K562 (cell line): ENCODE measurements at regions not wholly inside any gene's neighbourhood (a gene's known extent, or its start where the extent isn't known, plus 50 kb on each side); places are given as distances from the start of the nearest gene placed in this dataset.

Experiments
- ATAC-seq: fragments of 200-7000 bp; cut with Tn5 transposase; 3 replicates; pipeline ENCODE4 v1.9.1; 2020; ENCODE audit warnings: moderate library complexity
- BruUV-seq: library from RNA; stranded (reverse); fragments of 400-500 nt; replicated peaks from 2 replicates; lab custom pipeline; 2021; lab: Mats Ljungman, UMichigan
- CTCF ChIA-PET: fragments of 300-600 bp; formaldehyde crosslinking; extraction: SDS; loops from one replicate; lab custom pipeline; 2021; ENCODE audit warnings: low intra/inter-chr PET ratio; lab: Yijun Ruan, JAX
- POLR2A ChIA-PET: fragments of 300-600, 350-650 bp; sonication (Branson Sonifier 250); formaldehyde crosslinking; extraction: SDS; loops from one replicate; lab custom pipeline; 2021; ENCODE audit warnings: antibody characterized with exemption, inconsistent platforms; lab: Yijun Ruan, JAX
- DNase-seq, 4 experiments: peaks; one replicate each; pipeline versions ENCODE4 v3.0.0 to v3.0.0-alpha.2; 2011 to 2018; ENCODE audit warnings: low spot score in 3 of 4, mixed read lengths in 3 of 4; ENCODE audit errors: extremely low read depth in 1 of 4
- FAIRE-seq: peaks from 2 replicates; lab custom pipeline; 2011; peaks lifted over from hg19 to GRCh38; lab: Jason Lieb, UNC
- H2AFZ ChIP-seq: 2 replicates; pipeline ENCODE4 v1.6.0; 2011; ENCODE audit warnings: low read depth, low read length, control low read depth, inconsistent platforms
- H3K27ac ChIP-seq: fragments of 200-600 bp; 3 replicates; pipeline ENCODE4 v1.8.0; 2011; ENCODE audit warnings: low read depth, mild to moderate bottlenecking, control low read depth, inconsistent platforms, low read length, moderate library complexity, mixed read lengths; ENCODE audit errors: extremely low read depth
- H3K27me3 ChIP-seq, 2 experiments: fragments of 300-600 bp in 1 of 2; 2 replicates in 1 of 2; 3 replicates in 1 of 2; pipeline versions ENCODE4 v1.6.0 to v1.8.0; 2011; ENCODE audit warnings: inconsistent platforms in 2 of 2, low read length in 2 of 2, mild to moderate bottlenecking in 1 of 2, mixed read lengths in 1 of 2, moderate library complexity in 1 of 2; ENCODE audit not compliant: control insufficient read depth in 2 of 2, insufficient read depth in 2 of 2
- H3K36me3 ChIP-seq: fragments of 300-600 bp; 3 replicates; pipeline ENCODE4 v1.8.0; 2011; ENCODE audit warnings: mild to moderate bottlenecking, low read length, inconsistent platforms; ENCODE audit not compliant: control insufficient read depth, insufficient read depth
- H3K4me1 ChIP-seq, 2 experiments: fragments of 200-600 bp in 1 of 2; replicated peaks in 1 of 2; 2 replicates in 1 of 2; 3 replicates in 1 of 2; pipeline versions ENCODE4 v1.5.1 to v1.8.0; 2011; ENCODE audit warnings: inconsistent platforms in 2 of 2, low read length in 2 of 2, mild to moderate bottlenecking in 1 of 2, mixed read lengths in 1 of 2, moderate library complexity in 1 of 2; ENCODE audit not compliant: control insufficient read depth in 2 of 2, insufficient read depth in 2 of 2
- H3K4me2 ChIP-seq: 2 replicates; pipeline ENCODE4 v1.6.1; 2011; ENCODE audit warnings: low read length, control low read depth, inconsistent platforms, mixed read lengths; ENCODE audit not compliant: insufficient read depth
- H3K4me3 ChIP-seq: fragments of 200-600 bp; sonication (generic), shearing (Covaris generic); 2 replicates; pipeline ENCODE4 v1.5.1; 2016; ENCODE audit warnings: control low read depth, inconsistent platforms
- H3K79me2 ChIP-seq: fragments of 200-600 bp; 3 replicates; pipeline ENCODE4 v1.8.0; 2011; ENCODE audit warnings: low read length, inconsistent platforms; ENCODE audit not compliant: control insufficient read depth, insufficient read depth
- H3K9ac ChIP-seq, 2 experiments: 2 replicates each; pipeline versions ENCODE4 v1.6.0 to v1.6.1; 2011; ENCODE audit warnings: low read depth in 2 of 2, low read length in 2 of 2, control low read depth in 1 of 2, inconsistent platforms in 1 of 2, mild to moderate bottlenecking in 1 of 2, mixed read lengths in 1 of 2; ENCODE audit not compliant: insufficient read depth in 1 of 2
- H3K9me1 ChIP-seq: one replicate; pipeline ENCODE4 v1.6.0; 2011; ENCODE audit warnings: inconsistent platforms, mild to moderate bottlenecking, low read length, moderate library complexity; ENCODE audit not compliant: control insufficient read depth, insufficient read depth
- H3K9me3 ChIP-seq: replicated peaks from 2 replicates; pipeline ENCODE4 v1.5.1; 2011; ENCODE audit warnings: low read depth, low read length, inconsistent platforms; ENCODE audit not compliant: control insufficient read depth, insufficient read depth
- H4K20me1 ChIP-seq: replicated peaks from 2 replicates; pipeline ENCODE4 v1.6.1; 2011; ENCODE audit warnings: low read length, inconsistent platforms, mixed read lengths; ENCODE audit not compliant: control insufficient read depth, insufficient read depth
- BCOR ChIP-seq: fragments of 450-650 bp; IDR thresholded peaks from 2 replicates; pipeline ENCODE4 v1.6.1; 2016
- CEBPB ChIP-seq: fragments of 450-650 bp; IDR thresholded peaks from 2 replicates; pipeline ENCODE4 v1.6.1; 2016; ENCODE audit warnings: missing genetic modification characterization, missing compliant biosample characterization
- HDAC1 ChIP-seq, 2 experiments: fragments of 450-650 bp; IDR thresholded peaks; 2 replicates each; pipeline ENCODE4 v1.6.1; 2016 to 2017; ENCODE audit warnings: inconsistent platforms in 1 of 2, mild to moderate bottlenecking in 1 of 2, moderate library complexity in 1 of 2
- HDAC3 ChIP-seq: fragments of 450-650 bp; IDR thresholded peaks from 2 replicates; pipeline ENCODE4 v1.6.1; 2018; ENCODE audit warnings: borderline replicate concordance, mild to moderate bottlenecking, moderate library complexity; ENCODE audit not compliant: partially characterized antibody
- POU5F1 ChIP-seq: fragments of 150-350 bp; IDR thresholded peaks from 2 replicates; pipeline ENCODE4 v1.6.1; 2014; ENCODE audit warnings: borderline replicate concordance, low read length, low read depth, mild to moderate bottlenecking; ENCODE audit not compliant: partially characterized antibody
- RNF2 ChIP-seq: sonication (generic); IDR thresholded peaks from 2 replicates; pipeline ENCODE4 v1.6.1; 2016
- SNRNP70 ChIP-seq: fragments of 200-400 bp; formaldehyde crosslinking; optimal IDR thresholded peaks from 2 replicates; pipeline ENCODE3; 2017; ENCODE audit warnings: low read depth, low read length
- ZFX ChIP-seq: sonication (generic); formaldehyde crosslinking; IDR thresholded peaks from 2 replicates; pipeline ENCODE4 v1.8.0; 2022; ENCODE audit warnings: mild to moderate bottlenecking, missing genetic modification reagents, moderate library complexity
- WGBS: fragments of 100-300 bp; shearing (Covaris generic); methylation state at CpG from one replicate; pipeline ENCODE4 v1.1.6; 2016; ENCODE audit warnings: low coverage, mixed read lengths; ENCODE audit not compliant: insufficient coverage; ENCODE audit errors: missing lambda C conversion rate; 5-methylcytosine and 5-hydroxymethylcytosine counted together
- in situ Hi-C: fragments of 300-500 bp; cut with MboI; formaldehyde crosslinking; loops from 4 replicates; pipeline ENCODE4 v1.15.0; 2018; ENCODE audit warnings: inconsistent platforms, mixed read lengths
- intact Hi-C: fragments of 100-400 bp; cut with micrococcal nuclease; formaldehyde crosslinking; loops from 2 replicates; pipeline ENCODE4 v1.14.2; 2022
- TF ChIP-seq, protein P1 (sequence below): fragments of 250-450 bp; sonication (Bioruptor Pico); IDR thresholded peaks from 2 replicates; pipeline ENCODE4 v1.8.0; 2021; ENCODE audit warnings: moderate library complexity, mild to moderate bottlenecking, inconsistent platforms

DNA sequence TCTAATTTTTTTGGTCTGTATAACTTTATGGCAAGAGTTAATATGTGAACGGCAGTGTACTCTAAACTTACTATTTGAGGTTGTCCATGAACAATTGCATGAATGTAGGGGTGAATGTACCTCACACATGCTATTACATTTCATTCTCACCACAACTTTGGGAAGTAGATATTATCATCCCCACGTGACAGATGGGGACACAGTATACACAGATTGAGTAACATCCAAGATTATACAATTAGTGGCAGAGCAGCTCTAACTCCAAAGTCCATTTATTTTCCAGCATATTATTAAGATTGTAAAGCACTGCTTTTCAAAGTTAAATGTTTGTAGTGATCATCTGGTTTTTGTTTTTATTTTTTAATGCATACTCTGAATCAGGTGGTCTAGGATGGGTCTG lies 622.1 kb upstream of the ZEB2 start:
- no peak for FAIRE-seq
- H3K4me1 ChIP-seq: no peaks in the 10 kb centered on the region
- H3K79me2 ChIP-seq: no peaks in the 10 kb centered on the region
- ATAC-seq: no peak
- 11% methylated on average over 2 of the region's 2 CpGs for WGBS
- POLR2A ChIA-PET: no interaction called here
- no peak overlapping the region for H3K27ac ChIP-seq
- H2AFZ ChIP-seq: no peak overlapping the region
- H3K4me3 ChIP-seq: no peak overlapping the region
- H3K4me2 ChIP-seq: no peak overlapping the region
- BruUV-seq: no TSS peak
- H3K36me3 ChIP-seq: no peaks in the 10 kb centered on the region
- no peaks in the 10 kb centered on the region for H3K9me1 ChIP-seq
- H3K9ac ChIP-seq: no peak overlapping the region
- DNase-seq: no peak
- TF ChIP-seq, protein P1, sequence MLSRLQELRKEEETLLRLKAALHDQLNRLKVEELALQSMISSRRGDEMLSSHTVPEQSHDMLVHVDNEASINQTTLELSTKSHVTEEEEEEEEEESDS (CRISPR knock-in tag): no peak
- TF ChIP-seq, all 486 proteins: peak for 0
- intact Hi-C loops (no loop called here), in situ Hi-C loops (no loop called here)
- H3K27me3 ChIP-seq: no peaks in the 10 kb centered on the region
- H3K9me3 ChIP-seq: no peaks in the 10 kb centered on the region
- no peaks in the 10 kb centered on the region for H4K20me1 ChIP-seq
- CTCF ChIA-PET: no interaction called here

DNA sequence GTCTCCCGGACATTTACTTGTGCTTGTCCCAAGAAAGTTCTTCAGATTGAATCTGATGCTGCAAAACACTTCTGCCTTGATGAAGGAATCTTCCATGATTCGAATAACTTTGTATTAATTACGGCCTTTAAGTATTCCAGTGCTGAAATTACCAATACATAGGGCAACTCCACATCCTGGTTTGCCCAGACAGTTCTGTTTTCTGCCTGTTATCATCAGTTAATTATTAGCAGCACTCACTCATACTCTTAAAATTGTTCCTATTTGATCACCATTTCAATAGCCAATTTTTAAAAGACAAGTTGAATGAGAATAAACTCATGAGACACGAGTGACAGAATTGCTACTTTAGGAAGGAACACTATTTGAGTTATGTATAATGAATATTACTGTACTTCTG lies 620.7 kb upstream of the ZEB2 start:
- 0 out of 2 replicates have a peak overlapping the region, but pooled peaks have one; percentile 12 for H2AFZ ChIP-seq
- TF ChIP-seq ZFX (no peak), RNF2 (no peak), CEBPB (tag) (no peak), HDAC1 (IDR thresholded peaks at IDR 0.05) (no peak), POU5F1 (no peak), HDAC3 (no peak), SNRNP70 (no peak), BCOR (no peak)
- H3K4me3 ChIP-seq: no peak overlapping the region
- H3K79me2 ChIP-seq: no peaks in the 10 kb centered on the region
- H3K4me2 ChIP-seq: no peak overlapping the region
- 16% methylated on average over 4 of the region's 4 CpGs for WGBS
- FAIRE-seq: no peak
- POLR2A ChIA-PET: no interaction called here
- intact Hi-C loops (no loop called here), in situ Hi-C loops (no loop called here)
- no peaks in the 10 kb centered on the region for H3K36me3 ChIP-seq
- H3K9ac ChIP-seq: no peak overlapping the region
- H3K4me1 ChIP-seq: no peaks in the 10 kb centered on the region
- BruUV-seq: no TSS peak
- no peaks in the 10 kb centered on the region for H3K9me3 ChIP-seq
- CTCF ChIA-PET: no interaction called here
- ATAC-seq: no peak
- no peaks in the 10 kb centered on the region for H4K20me1 ChIP-seq
- no peak overlapping the region for H3K27ac ChIP-seq
- no peak for DNase-seq
- H3K9me1 ChIP-seq: no peaks in the 10 kb centered on the region
- no peaks in the 10 kb centered on the region for H3K27me3 ChIP-seq
